GM21367 (cell line): ENCODE measurements at regions not wholly inside any gene's neighbourhood (a gene's known extent, or its start where the extent isn't known, plus 50 kb on each side); places are given as distances from the start of the nearest gene placed in this dataset.
"Not testable (repeated sequence)": the region's sequence is repeated elsewhere in the genome, so short reads cannot be mapped to it uniquely, and the experiment has no call there.

ENCODE experiments used
- ATAC-seq: cut with Tn5 transposase; IDR thresholded peaks from one replicate; pipeline ENCODE4 v1.9.1; 2021; ENCODE audit not compliant: unreplicated experiment

GRCh38 chr3:18988614-18989229, 159.6 kb upstream of the KCNH8 start:
- no peak for ATAC-seq

- ATAC-seq: no peak
Measured at GRCh38 chr3:18987862-18988447, 160.4 kb upstream of the KCNH8 start.

- no peak for ATAC-seq
Measured at GRCh38 chr3:18987070-18987469, 161.2 kb upstream of the KCNH8 start.

GRCh38 chr3:18982920-18983319, 165.4 kb upstream of the KCNH8 start:
- ATAC-seq: no peak

GRCh38 chr3:18976102-18976501, 172.2 kb upstream of the KCNH8 start:
- ATAC-seq: not testable (repeated sequence)

GRCh38 chr3:18968120-18968519, 180.2 kb upstream of the KCNH8 start:
- no peak for ATAC-seq

- no peak for ATAC-seq
Measured at GRCh38 chr3:18965781-18966180, 182.5 kb upstream of the KCNH8 start.

GRCh38 chr3:18964640-18965039, 183.7 kb upstream of the KCNH8 start:
- no peak for ATAC-seq

- ATAC-seq: no peak
Measured at GRCh38 chr3:18951333-18951732, 197.0 kb upstream of the KCNH8 start.

GRCh38 chr3:18946524-18946923, 201.8 kb upstream of the KCNH8 start:
- no peak for ATAC-seq

- ATAC-seq: no peak
Measured at GRCh38 chr3:18937574-18937973, 210.7 kb upstream of the KCNH8 start.

- no peak for ATAC-seq
Measured at GRCh38 chr3:18919158-18919557, 229.2 kb upstream of the KCNH8 start.

GRCh38 chr3:18917923-18918322, 230.4 kb upstream of the KCNH8 start:
- no peak for ATAC-seq

GRCh38 chr3:18902081-18902793, 246.1 kb upstream of the KCNH8 start:
- ATAC-seq: no peak

GRCh38 chr3:18901571-18901970, 246.7 kb upstream of the KCNH8 start:
- ATAC-seq: no peak

GRCh38 chr3:18900994-18901393, 247.3 kb upstream of the KCNH8 start:
- peak; percentile 85 for ATAC-seq

GRCh38 chr3:18898911-18899310, 249.4 kb upstream of the KCNH8 start:
- no peak for ATAC-seq

GRCh38 chr3:18892756-18893155, 255.6 kb upstream of the KCNH8 start:
- no peak for ATAC-seq

- ATAC-seq: no peak
Measured at GRCh38 chr3:18892047-18892446, 256.3 kb upstream of the KCNH8 start.

- ATAC-seq: no peak
Measured at GRCh38 chr3:18891641-18892040, 256.7 kb upstream of the KCNH8 start.

GRCh38 chr3:18890449-18890848, 257.9 kb upstream of the KCNH8 start:
- no peak for ATAC-seq

GRCh38 chr3:18888819-18889218, 259.5 kb upstream of the KCNH8 start:
- ATAC-seq: no peak
